Mammary epithelial cell (primary cell): ENCODE measurements at regions not wholly inside any gene's neighbourhood (a gene's known extent, or its start where the extent isn't known, plus 50 kb on each side); places are given as distances from the start of the nearest gene placed in this dataset.

Source experiments
- CTCF ChIP-seq, 2 donors: IDR thresholded peaks in 1 of 2; conservative IDR thresholded peaks in 1 of 2; 2 replicates each; pipeline ENCODE4 v1.5.1; 2011 to 2012; ENCODE audit warnings: inconsistent platforms in 2 of 2, low read length in 2 of 2, mild to moderate bottlenecking in 2 of 2, control low read depth in 1 of 2, low read depth in 1 of 2; ENCODE audit not compliant: insufficient read depth in 1 of 2; ENCODE audit errors: extremely low read depth in 1 of 2
- EZH2 ChIP-seq: IDR thresholded peaks from 2 replicates; pipeline ENCODE4 v1.6.1; 2012; ENCODE audit warnings: low read length, inconsistent platforms, borderline replicate concordance

DNA sequence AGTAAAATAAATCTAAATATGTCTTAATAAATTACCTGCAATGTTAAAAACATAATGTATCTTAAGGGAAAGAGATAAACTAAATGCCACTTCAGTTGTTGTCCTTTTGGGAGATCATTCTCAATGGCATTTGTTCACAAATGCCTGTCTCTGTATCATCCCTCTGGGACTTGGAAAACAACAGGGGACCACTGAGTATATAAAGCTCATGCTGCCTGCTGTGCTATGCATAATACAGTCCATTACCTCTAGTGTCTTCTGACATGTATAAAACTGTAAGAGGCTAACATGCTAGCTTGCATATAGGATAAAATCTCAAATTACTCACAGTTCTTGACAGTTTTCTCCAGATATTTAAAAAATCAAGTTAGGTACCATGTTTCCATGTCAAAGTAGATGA is 503.9 kb downstream of the PDHA2 start:
- TF ChIP-seq EZH2 (no peak), CTCF (conservative IDR thresholded peaks at IDR 0.05 in 1 of 2, IDR thresholded peaks at IDR 0.05 in 1 of 2; ENCODE audit: extremely low read depth in 1 of 2, insufficient read depth in 1 of 2, low read depth in 1 of 2, low read length in 2 of 2) (no peak)
